Peyer's patch (tissue), 4 donors: ENCODE measurements at regions not wholly inside any gene's neighbourhood (a gene's known extent, or its start where the extent isn't known, plus 50 kb on each side); places are given as distances from the start of the nearest gene placed in this dataset.

Experiments
- DNase-seq, 3 donors: peaks; one replicate each; pipeline ENCODE4 v3.0.0-alpha.2; 2017 to 2019
- H3K27ac ChIP-seq, 4 donors: fragments of 200-600 bp; sonication (generic); one replicate each; pipeline ENCODE4 v1.5.1; 2016 to 2019
- H3K27me3 ChIP-seq, 2 donors: fragments of 200-600 bp; sonication (generic); one replicate each; pipeline ENCODE4 v1.5.1; 2019
- H3K36me3 ChIP-seq, 3 donors: fragments of 200-600 bp; sonication (generic); one replicate each; pipeline ENCODE4 v1.5.1; 2016 to 2019
- H3K4me1 ChIP-seq, 4 donors: fragments of 200-600 bp; sonication (generic); one replicate each; pipeline ENCODE4 v1.5.1; 2016 to 2019
- H3K4me3 ChIP-seq, 4 donors: fragments of 200-600 bp; sonication (generic); 1 replicate in 3 of 4; 2 replicates in 1 of 4; pipeline ENCODE4 v1.5.1; 2016 to 2019; ENCODE audit warnings: mild to moderate bottlenecking in 1 of 4
- H3K9me3 ChIP-seq, 4 donors: fragments of 200-600 bp; sonication (generic); one replicate each; pipeline ENCODE4 v1.5.1; 2016 to 2019; ENCODE audit warnings: mild to moderate bottlenecking in 1 of 4
- CTCF ChIP-seq, 6 experiments: fragments of 450-650 bp in 4 of 6; fragments of 200-600 bp in 2 of 6; sonication (generic) in 1 of 6; IDR thresholded peaks; one replicate each; pipeline ENCODE4 v1.5.1; 2017 to 2019; ENCODE audit warnings: antibody characterized with exemption in 6 of 6, mild to moderate bottlenecking in 3 of 6, moderate library complexity in 1 of 6
- POLR2A ChIP-seq, 2 donors: fragments of 450-650 bp; IDR thresholded peaks; one replicate each; pipeline ENCODE4 v1.5.1; 2017; ENCODE audit warnings: antibody characterized with exemption in 2 of 2, mild to moderate bottlenecking in 2 of 2, moderate library complexity in 2 of 2

GRCh38 chr10:3487228-3487627, 297.8 kb downstream of the KLF6 start:
- H3K4me1 ChIP-seq, result peaks cover 0 to 31% (median 6%) of the 10 kb centered on the region in 4 donors
- no peak overlapping the region for H3K27ac ChIP-seq
- H3K36me3 ChIP-seq, result no peaks in the 10 kb centered on the region
- H3K27me3 ChIP-seq, result no peaks in the 10 kb centered on the region
- no peaks in the 10 kb centered on the region for H3K9me3 ChIP-seq
- DNase-seq, result no peak
- TF ChIP-seq POLR2A (IDR thresholded peaks at IDR 0.05), result no peak
- no peak for TF ChIP-seq CTCF (IDR thresholded peaks at IDR 0.05)
- no peak overlapping the region for H3K4me3 ChIP-seq

DNA sequence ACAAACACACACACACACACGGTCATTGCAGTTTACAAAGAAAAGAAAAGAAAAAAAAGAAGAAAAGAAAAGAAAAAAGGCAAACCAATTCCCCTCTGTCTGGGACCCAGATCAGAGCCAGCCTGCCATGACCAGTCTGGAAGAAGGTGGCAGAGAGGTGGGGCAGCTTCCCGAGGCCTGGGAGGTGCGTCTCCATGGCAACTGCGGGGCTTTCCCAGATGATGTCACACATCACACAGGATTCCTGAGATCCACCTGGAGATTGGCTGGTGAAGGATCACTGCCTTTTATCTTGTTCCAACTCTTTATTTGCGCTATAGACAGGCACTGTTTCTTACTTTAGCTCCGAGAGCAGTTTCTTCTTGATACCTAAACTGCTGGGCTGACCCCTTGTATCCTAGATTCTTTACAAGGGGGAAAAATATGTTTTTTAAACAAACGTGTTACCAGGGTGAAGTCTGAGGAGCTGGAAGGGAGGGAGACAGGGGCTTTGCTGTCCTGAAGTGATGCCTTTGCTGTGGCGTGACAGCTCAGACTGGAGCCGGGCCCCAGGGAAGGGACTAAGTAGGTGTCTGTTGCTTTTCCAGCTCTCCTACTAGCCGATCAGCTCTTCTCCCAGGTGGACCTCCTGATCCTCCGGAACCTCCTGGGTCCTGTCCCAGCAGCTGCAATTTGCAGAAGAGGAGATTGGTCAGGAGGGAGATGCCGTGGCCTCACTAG, 298.5 kb downstream of the KLF6 start:
- Histone ChIP-seq H3K4me1 (peaks cover 0 to 35% (median 6%) of the 10 kb centered on the region in 4 donors), H3K27ac (no peak overlapping the region), H3K4me3 (no peak overlapping the region), H3K9me3 (no peaks in the 10 kb centered on the region), H3K27me3 (no peaks in the 10 kb centered on the region), H3K36me3 (no peaks in the 10 kb centered on the region)
- peak in 3 of 6 experiments; percentile 37 to 51 (median 45) for TF ChIP-seq CTCF (IDR thresholded peaks at IDR 0.05)
- no peak for TF ChIP-seq POLR2A (IDR thresholded peaks at IDR 0.05)
- peak in 2 of 3 donors; percentile 88 to 90 for DNase-seq

DNA sequence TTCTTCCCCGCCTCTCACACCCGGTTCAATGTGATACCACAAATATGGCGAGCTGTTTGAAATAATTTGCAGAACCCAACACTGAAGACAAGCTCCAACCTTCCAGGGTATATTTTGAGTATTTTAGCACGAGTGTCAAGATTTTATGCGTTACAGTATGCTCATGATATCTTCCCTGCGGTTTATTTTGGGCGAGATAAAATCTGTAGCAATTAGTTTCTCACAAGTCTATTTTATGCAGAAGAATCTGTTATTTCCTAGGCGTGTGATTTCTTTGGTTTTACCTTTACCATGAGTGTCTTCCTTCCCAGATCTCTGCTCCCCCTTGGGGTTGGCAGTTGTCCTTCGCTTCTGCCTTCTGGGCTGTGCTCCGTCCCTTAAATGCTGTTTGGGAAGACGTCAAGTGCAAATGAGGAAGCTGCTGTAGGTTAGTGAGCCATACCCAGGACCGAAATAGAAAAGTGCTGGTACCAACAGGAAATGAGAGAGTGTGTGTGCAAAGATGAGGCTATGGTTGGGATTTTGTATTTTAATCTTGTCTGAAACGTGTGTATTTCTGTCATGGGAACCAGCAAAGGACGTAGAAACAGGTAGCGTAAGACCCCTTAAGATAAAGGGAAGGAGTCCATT, 299.8 kb downstream of the KLF6 start:
- Histone ChIP-seq H3K27ac (peak overlapping the region; percentile 15 to 79 (median 72)), H3K9me3 (no peaks in the 10 kb centered on the region), H3K27me3 (no peaks in the 10 kb centered on the region), H3K4me1 (peaks cover 0 to 35% (median 6%) of the 10 kb centered on the region in 4 donors), H3K36me3 (no peaks in the 10 kb centered on the region), H3K4me3 (peak overlapping the region in 2 of 4 donors; percentile 25 to 35)
- TF ChIP-seq POLR2A (IDR thresholded peaks at IDR 0.05), result no peak
- DNase-seq, result peak in 2 of 3 donors; percentile 65 to 67

GRCh38 chr10:3484306-3485056, 300.5 kb downstream of the KLF6 start:
- Histone ChIP-seq H3K4me1 (peaks cover 0 to 35% (median 6%) of the 10 kb centered on the region in 4 donors), H3K9me3 (no peaks in the 10 kb centered on the region), H3K36me3 (no peaks in the 10 kb centered on the region), H3K27ac (peak overlapping the region; percentile 15 to 79 (median 72)), H3K4me3 (peak overlapping the region in 2 of 4 donors; percentile 25 to 35), H3K27me3 (no peaks in the 10 kb centered on the region)
- DNase-seq, result peak in 2 of 3 donors; percentile 63 to 64
- TF ChIP-seq CTCF (IDR thresholded peaks at IDR 0.05) (no peak), POLR2A (IDR thresholded peaks at IDR 0.05) (no peak)

- H3K9me3 ChIP-seq, result no peaks in the 10 kb centered on the region
- DNase-seq, result peak in 1 of 3 donors; percentile 70
- H3K4me1 ChIP-seq, result peaks cover 0 to 35% (median 6%) of the 10 kb centered on the region in 4 donors
- TF ChIP-seq POLR2A (IDR thresholded peaks at IDR 0.05) (no peak), CTCF (IDR thresholded peaks at IDR 0.05) (no peak)
- H3K27me3 ChIP-seq, result no peaks in the 10 kb centered on the region
- no peaks in the 10 kb centered on the region for H3K36me3 ChIP-seq
- peak overlapping the region in 3 of 4 donors; percentile 35 to 45 (median 38) for H3K27ac ChIP-seq
- no peak overlapping the region for H3K4me3 ChIP-seq
Measured at GRCh38 chr10:3482200-3482993, 302.6 kb downstream of the KLF6 start.
